Adrenal gland (tissue), 9 donors: ENCODE measurements at regions not wholly inside any gene's neighbourhood (a gene's known extent, or its start where the extent isn't known, plus 50 kb on each side); places are given as distances from the start of the nearest gene placed in this dataset.
A peak's percentile ranks its signal among the peaks of the same experiment; 100 is the strongest.
"Not testable (repeated sequence)": the region's sequence is repeated elsewhere in the genome, so short reads cannot be mapped to it uniquely, and the experiment has no call there.

Experiments
- DNase-seq, 7 donors: peaks; one replicate each; pipeline ENCODE4 v3.0.0-alpha.2; 2019 to 2020
- H3K27ac ChIP-seq, 5 donors: fragments of 200-600 bp; sonication (generic) in 4 of 5; 1 replicate in 3 of 5; 2 replicates in 2 of 5; pipeline versions ENCODE4 v1.5.1 to v1.8.0; 2016 to 2020; ENCODE audit warnings: mild to moderate bottlenecking in 1 of 5
- H3K27me3 ChIP-seq: fragments of 200-600 bp; 2 replicates; pipeline ENCODE4 v1.8.0; 2021
- H3K36me3 ChIP-seq, 2 donors: fragments of 200-600 bp; replicated peaks in 1 of 2; 1 replicate in 1 of 2; 2 replicates in 1 of 2; pipeline versions ENCODE4 v1.5.1 to v1.8.0; 2018 to 2022
- H3K4me1 ChIP-seq, 2 donors: fragments of 200-600 bp; replicated peaks in 1 of 2; 1 replicate in 1 of 2; 2 replicates in 1 of 2; pipeline versions ENCODE4 v1.5.1 to v1.8.0; 2018 to 2021
- H3K4me3 ChIP-seq, 4 donors: fragments of 200-600 bp; sonication (generic) in 3 of 4; one replicate each; pipeline ENCODE4 v1.5.1; 2016 to 2018
- H3K9me3 ChIP-seq, 3 donors: fragments of 200-600 bp; sonication (generic) in 1 of 3; replicated peaks in 1 of 3; 1 replicate in 2 of 3; 2 replicates in 1 of 3; pipeline versions ENCODE4 v1.5.1 to v1.8.0; 2016 to 2021
- CTCF ChIP-seq, 6 experiments: fragments of 450-650 bp in 4 of 6; fragments of 200-600 bp in 2 of 6; sonication (generic) in 1 of 6; IDR thresholded peaks; 1 replicate in 5 of 6; 2 replicates in 1 of 6; pipeline versions ENCODE4 v1.5.1 to v1.8.0; 2016 to 2021; ENCODE audit warnings: antibody characterized with exemption in 6 of 6, mild to moderate bottlenecking in 2 of 6, moderate library complexity in 1 of 6
- POLR2A ChIP-seq, 2 donors: fragments of 450-650 bp; IDR thresholded peaks; one replicate each; pipeline ENCODE4 v1.6.1; 2017; ENCODE audit warnings: antibody characterized with exemption in 2 of 2, mild to moderate bottlenecking in 2 of 2, moderate library complexity in 1 of 2
- WGBS, 4 donors: extraction: QIAGEN DNeasy Blood & Tissue Kit in 2 of 4; methylation state at CpG; one replicate each; pipeline versions ENCODE4 v1.1.5 to v1.1.7; 2013 to 2017; 5-methylcytosine and 5-hydroxymethylcytosine counted together
- intact Hi-C, 2 donors: fragments of 100-400 bp; cut with DNase I; formaldehyde crosslinking; loops; one replicate each; pipeline versions ENCODE4 v1.14.1 to v1.15.0; 2022 to 2023
- donor health status: healthy with polysubstance abuse.
- donor health status: Bipolar disorder and iron deficiency.
- donor health status: DM: yes; HTN: yes; CAD: no.
- donor health status: DM: no; HTN: no; CAD: no.
- donor health status: DM: no; HTN: no; CAD: no.

- TF ChIP-seq POLR2A (IDR thresholded peaks at IDR 0.05) = no peak
- TF ChIP-seq CTCF (IDR thresholded peaks at IDR 0.05) = no peak
- intact Hi-C loops = no loop called here
- 67 to 72% (median 70%) methylated on average over 4 of the region's 4 CpGs for WGBS, 4 donors
- no peaks in the 10 kb centered on the region for H3K36me3 ChIP-seq
- H3K9me3 ChIP-seq = no peaks in the 10 kb centered on the region
- DNase-seq = no peak
- H3K27me3 ChIP-seq = no peaks in the 10 kb centered on the region
- no peak overlapping the region for H3K4me3 ChIP-seq
- H3K4me1 ChIP-seq = no peaks in the 10 kb centered on the region
- no peak overlapping the region for H3K27ac ChIP-seq
Measured at GRCh38 chr2:83217854-83218253, 1241.2 kb downstream of the SUCLG1 start.

GRCh38 chr2:83196225-83196624, 1262.9 kb downstream of the SUCLG1 start:
- DNase-seq = no peak

GRCh38 chr2:83191316-83191715, 1267.8 kb downstream of the SUCLG1 start:
- H3K4me3 ChIP-seq = no peak overlapping the region
- H3K4me1 ChIP-seq = no peaks in the 10 kb centered on the region
- DNase-seq = no peak
- no peaks in the 10 kb centered on the region for H3K27me3 ChIP-seq
- TF ChIP-seq CTCF (IDR thresholded peaks at IDR 0.05) = no peak
- TF ChIP-seq POLR2A (IDR thresholded peaks at IDR 0.05) = no peak
- H3K9me3 ChIP-seq = no peaks in the 10 kb centered on the region
- H3K36me3 ChIP-seq = no peaks in the 10 kb centered on the region
- H3K27ac ChIP-seq = no peak overlapping the region
- intact Hi-C loops = no loop called here
- 72 to 95% (median 92%) methylated on average over 2 of the region's 2 CpGs for WGBS, 4 donors

More at GRCh38 chr2:83196225-83196624, 1262.9 kb downstream of the SUCLG1 start:
- TF ChIP-seq POLR2A (IDR thresholded peaks at IDR 0.05) (no peak), CTCF (IDR thresholded peaks at IDR 0.05) (peak; percentile 32 to 72 (median 60))
- Histone ChIP-seq H3K36me3 (no peaks in the 10 kb centered on the region), H3K27ac (no peak overlapping the region), H3K4me3 (no peak overlapping the region), H3K27me3 (no peaks in the 10 kb centered on the region), H3K9me3 (no peaks in the 10 kb centered on the region), H3K4me1 (no peaks in the 10 kb centered on the region)
- WGBS, 4 donors = 0 to 5% (median 1%) methylated on average over 1 of the region's 1 CpG
- intact Hi-C loops = no loop called here

GRCh38 chr2:83186105-83186760, 1272.8 kb downstream of the SUCLG1 start:
- no peaks in the 10 kb centered on the region for H3K36me3 ChIP-seq
- WGBS, 4 donors = 59 to 66% (median 62%) methylated on average over 8 of the region's 8 CpGs
- no peak for TF ChIP-seq POLR2A (IDR thresholded peaks at IDR 0.05)
- TF ChIP-seq CTCF (IDR thresholded peaks at IDR 0.05) = no peak
- intact Hi-C loops = no loop called here
- no peaks in the 10 kb centered on the region for H3K4me1 ChIP-seq
- DNase-seq = no peak
- H3K27me3 ChIP-seq = no peaks in the 10 kb centered on the region
- no peak overlapping the region for H3K4me3 ChIP-seq
- H3K27ac ChIP-seq = peak overlapping the region in 1 of 5 donors; percentile 29
- no peaks in the 10 kb centered on the region for H3K9me3 ChIP-seq

- H3K9me3 ChIP-seq, H3K36me3 ChIP-seq, intact Hi-C loops, H3K27me3 ChIP-seq, H3K4me1 ChIP-seq, H3K27ac ChIP-seq, DNase-seq, H3K4me3 ChIP-seq: not testable (repeated sequence)
- WGBS, 4 donors = 90 to 94% (median 92%) methylated on average over 5 to 34 of the region's 34 CpGs
Measured at GRCh38 chr2:83180862-83181530, 1278.1 kb downstream of the SUCLG1 start.
